ENCODE measurements at regions not wholly inside any gene's neighbourhood (a gene's known extent, or its start where the extent isn't known, plus 50 kb on each side); places are given as distances from the start of the nearest gene placed in this dataset.

GRCh38 chr2:11980809-11981208 is 234.4 kb downstream of the LPIN1 start:
- Histone ChIP-seq H3K4me1 (ENCODE audit: control insufficient read depth, insufficient read depth, low read length) (peaks cover 9% of the 10 kb centered on the region), H3K36me3 (ENCODE audit: control insufficient read depth, insufficient read depth, low read length) (no peaks in the 10 kb centered on the region), H3K9me3 (ENCODE audit: control insufficient read depth, insufficient read depth, low read depth, low read length) (0 out of 2 replicates have a peak, but pooled peaks cover 4% of the 10 kb centered on the region), H3K27me3 (ENCODE audit: control insufficient read depth, insufficient read depth, low read length) (no peaks in the 10 kb centered on the region), H3K9ac (ENCODE audit: low read length) (no peak overlapping the region), H3K27ac (ENCODE audit: low read depth, low read length) (no peak overlapping the region), H3K4me3 (ENCODE audit: low read depth, low read length) (no peak overlapping the region)

GRCh38 chr2:11983401-11983800 is 237.0 kb downstream of the LPIN1 start:
- Histone ChIP-seq H3K27ac (ENCODE audit: low read depth, low read length) (no peak overlapping the region), H3K9ac (ENCODE audit: low read length) (no peak overlapping the region), H3K4me1 (ENCODE audit: control insufficient read depth, insufficient read depth, low read length) (peaks cover 9% of the 10 kb centered on the region), H3K4me3 (ENCODE audit: low read depth, low read length) (no peak overlapping the region), H3K36me3 (ENCODE audit: control insufficient read depth, insufficient read depth, low read length) (no peaks in the 10 kb centered on the region), H3K27me3 (ENCODE audit: control insufficient read depth, insufficient read depth, low read length) (no peaks in the 10 kb centered on the region), H3K9me3 (ENCODE audit: control insufficient read depth, insufficient read depth, low read depth, low read length) (0 out of 2 replicates have a peak, but pooled peaks cover 4% of the 10 kb centered on the region)

GRCh38 chr2:11983870-11984269 is 237.4 kb downstream of the LPIN1 start:
- Histone ChIP-seq H3K4me1 (ENCODE audit: control insufficient read depth, insufficient read depth, low read length) (peaks cover 9% of the 10 kb centered on the region), H3K4me3 (ENCODE audit: low read depth, low read length) (no peak overlapping the region), H3K27ac (ENCODE audit: low read depth, low read length) (no peak overlapping the region)

DNA sequence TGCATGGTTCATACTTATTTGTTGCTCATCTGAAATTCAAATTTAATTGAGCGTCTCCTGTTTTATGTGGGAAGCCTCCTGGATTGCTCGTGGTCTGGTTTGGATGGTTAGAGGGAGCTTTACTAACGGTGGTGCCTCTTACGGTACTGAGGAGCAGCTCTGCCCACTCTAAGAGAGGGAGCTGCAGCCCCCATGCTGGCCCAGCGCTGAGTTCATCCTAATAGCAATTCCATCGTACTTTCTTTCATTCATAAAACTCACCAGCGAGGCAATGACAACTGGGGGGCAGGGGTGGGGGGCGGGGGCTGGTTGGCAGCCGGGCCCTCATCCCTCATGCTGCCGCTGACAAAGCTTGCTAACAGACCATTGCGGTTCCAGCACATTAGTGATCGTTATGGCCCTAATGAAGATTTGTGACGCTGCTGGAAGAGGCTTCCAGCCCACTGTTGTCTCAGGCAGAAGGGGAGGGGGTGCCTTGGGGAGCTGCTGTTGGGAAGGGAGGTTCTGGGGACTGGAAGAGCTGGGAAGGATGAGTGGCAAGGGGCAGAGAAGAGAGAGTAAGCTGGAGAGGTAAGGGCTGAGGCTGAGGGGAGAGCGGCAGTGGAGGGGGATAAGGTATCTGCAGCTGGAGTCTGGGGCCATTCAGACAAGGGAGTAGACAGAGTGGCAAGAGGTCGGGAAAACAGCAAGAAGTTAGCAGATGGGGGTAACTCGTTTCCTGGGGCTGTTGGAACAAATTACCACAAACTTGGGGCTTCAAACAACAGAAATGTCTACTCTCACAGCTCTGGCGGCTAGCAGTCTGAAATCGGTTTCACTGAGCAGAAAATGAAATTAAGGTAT is 238.1 kb downstream of the LPIN1 start:
- peaks cover 4% of the 10 kb centered on the region for H3K4me1 ChIP-seq (ENCODE audit: control insufficient read depth, insufficient read depth, low read length)
- H3K4me3 ChIP-seq (ENCODE audit: low read depth, low read length) = no peak overlapping the region
- no peak overlapping the region for H3K9ac ChIP-seq (ENCODE audit: low read length)

More at GRCh38 chr2:11983870-11984269, 237.4 kb downstream of the LPIN1 start:
- Histone ChIP-seq H3K36me3 (ENCODE audit: control insufficient read depth, insufficient read depth, low read length) (no peaks in the 10 kb centered on the region), H3K27me3 (ENCODE audit: control insufficient read depth, insufficient read depth, low read length) (no peaks in the 10 kb centered on the region), H3K9me3 (ENCODE audit: control insufficient read depth, insufficient read depth, low read depth, low read length) (0 out of 2 replicates have a peak, but pooled peaks cover 4% of the 10 kb centered on the region), H3K9ac (ENCODE audit: low read length) (no peak overlapping the region)

DNA sequence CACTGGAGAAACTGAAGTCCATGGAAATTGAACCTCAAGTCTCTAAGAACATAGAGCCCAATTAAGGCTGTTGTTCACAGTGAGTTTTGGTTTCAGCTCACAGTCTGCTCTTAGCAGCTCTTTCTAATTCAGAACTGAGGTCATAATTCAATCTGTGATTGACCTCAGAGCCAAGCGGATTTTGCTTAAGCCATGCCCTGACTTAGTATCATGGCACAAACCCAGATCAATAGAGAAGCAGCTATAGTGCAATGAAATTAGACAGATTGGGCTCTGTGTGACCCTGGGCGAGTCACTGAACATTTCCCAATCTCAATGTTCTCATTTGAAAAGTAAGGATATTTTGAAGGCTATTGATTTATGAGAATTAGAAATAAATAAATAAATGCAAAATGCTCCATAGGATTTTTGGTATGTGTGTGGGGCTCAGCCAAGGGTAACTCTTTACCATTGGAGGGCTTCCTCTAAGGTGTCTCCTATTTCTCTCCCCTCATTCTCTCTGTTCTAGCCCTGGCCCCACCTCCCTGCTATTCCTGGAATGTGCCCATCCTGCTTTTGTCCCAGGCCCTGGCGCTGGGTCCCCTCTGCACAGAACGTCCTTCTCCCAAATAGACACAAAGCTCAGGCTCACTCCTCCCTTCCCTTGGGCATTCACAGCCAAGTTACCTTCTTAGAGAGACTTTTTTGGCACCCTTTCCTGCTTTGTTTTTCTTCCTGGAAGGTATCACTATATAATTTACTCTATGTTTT is 239.6 kb downstream of the LPIN1 start:
- Histone ChIP-seq H3K36me3 (ENCODE audit: control insufficient read depth, insufficient read depth, low read length) (no peaks in the 10 kb centered on the region), H3K4me1 (ENCODE audit: control insufficient read depth, insufficient read depth, low read length) (no peaks in the 10 kb centered on the region), H3K27ac (ENCODE audit: low read depth, low read length) (no peak overlapping the region), H3K9me3 (ENCODE audit: control insufficient read depth, insufficient read depth, low read depth, low read length) (0 out of 2 replicates have a peak, but pooled peaks cover 4% of the 10 kb centered on the region), H3K9ac (ENCODE audit: low read length) (no peak overlapping the region), H3K4me3 (ENCODE audit: low read depth, low read length) (no peak overlapping the region), H3K27me3 (ENCODE audit: control insufficient read depth, insufficient read depth, low read length) (no peaks in the 10 kb centered on the region)

More for the DNA sequence above, 238.1 kb downstream of the LPIN1 start:
- Histone ChIP-seq H3K27me3 (ENCODE audit: control insufficient read depth, insufficient read depth, low read length) (no peaks in the 10 kb centered on the region), H3K27ac (ENCODE audit: low read depth, low read length) (no peak overlapping the region), H3K36me3 (ENCODE audit: control insufficient read depth, insufficient read depth, low read length) (no peaks in the 10 kb centered on the region), H3K9me3 (ENCODE audit: control insufficient read depth, insufficient read depth, low read depth, low read length) (0 out of 2 replicates have a peak, but pooled peaks cover 4% of the 10 kb centered on the region)

- Histone ChIP-seq H3K4me3 (ENCODE audit: low read depth, low read length) (no peak overlapping the region), H3K4me1 (ENCODE audit: control insufficient read depth, insufficient read depth, low read length) (no peaks in the 10 kb centered on the region), H3K36me3 (ENCODE audit: control insufficient read depth, insufficient read depth, low read length) (no peaks in the 10 kb centered on the region), H3K27ac (ENCODE audit: low read depth, low read length) (no peak overlapping the region), H3K9me3 (ENCODE audit: control insufficient read depth, insufficient read depth, low read depth, low read length) (0 out of 2 replicates have a peak, but pooled peaks cover 2% of the 10 kb centered on the region), H3K27me3 (ENCODE audit: control insufficient read depth, insufficient read depth, low read length) (no peaks in the 10 kb centered on the region), H3K9ac (ENCODE audit: low read length) (no peak overlapping the region)
Measured at GRCh38 chr2:11987151-11987550, 240.7 kb downstream of the LPIN1 start.

DNA sequence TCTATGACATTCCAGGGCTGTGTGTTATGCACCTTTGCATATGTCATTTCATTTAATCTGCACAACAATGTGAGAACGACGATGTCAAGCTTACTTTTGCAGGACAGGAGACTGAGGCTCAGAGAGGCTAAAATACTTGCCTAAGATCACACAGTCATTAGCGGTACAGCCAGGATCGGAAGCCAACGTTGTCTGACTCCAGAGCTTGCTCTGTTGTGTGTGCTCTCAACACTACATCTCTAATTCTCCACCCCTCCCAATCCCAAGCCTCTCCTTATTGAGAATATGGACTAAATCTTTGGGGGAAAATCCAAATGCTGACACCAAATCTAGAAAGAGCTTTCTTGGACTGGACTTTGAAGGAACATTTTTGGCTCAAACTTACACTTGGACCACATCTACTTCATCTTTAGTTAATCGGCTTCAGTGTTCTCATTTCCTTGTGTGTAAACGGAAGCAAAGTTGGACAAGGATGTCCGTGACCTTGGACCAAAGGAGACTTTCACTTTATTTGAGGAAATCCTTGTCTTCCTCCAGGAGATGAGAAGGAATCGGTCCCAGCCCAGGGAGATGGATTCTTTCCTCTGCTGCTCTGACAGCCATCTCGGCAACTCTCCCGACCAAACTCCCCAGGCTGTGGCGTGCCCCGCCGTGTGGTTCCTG is 242.4 kb downstream of the LPIN1 start:
- Histone ChIP-seq H3K27me3 (ENCODE audit: control insufficient read depth, insufficient read depth, low read length) (no peaks in the 10 kb centered on the region), H3K4me1 (ENCODE audit: control insufficient read depth, insufficient read depth, low read length) (no peaks in the 10 kb centered on the region), H3K27ac (ENCODE audit: low read depth, low read length) (no peak overlapping the region), H3K36me3 (ENCODE audit: control insufficient read depth, insufficient read depth, low read length) (no peaks in the 10 kb centered on the region), H3K9ac (ENCODE audit: low read length) (no peak overlapping the region), H3K9me3 (ENCODE audit: control insufficient read depth, insufficient read depth, low read depth, low read length) (no peaks in the 10 kb centered on the region), H3K4me3 (ENCODE audit: low read depth, low read length) (no peak overlapping the region)

GRCh38 chr2:11989354-11989703 is 242.9 kb downstream of the LPIN1 start:
- H3K4me3 ChIP-seq (ENCODE audit: low read depth, low read length) = no peak overlapping the region

DNA sequence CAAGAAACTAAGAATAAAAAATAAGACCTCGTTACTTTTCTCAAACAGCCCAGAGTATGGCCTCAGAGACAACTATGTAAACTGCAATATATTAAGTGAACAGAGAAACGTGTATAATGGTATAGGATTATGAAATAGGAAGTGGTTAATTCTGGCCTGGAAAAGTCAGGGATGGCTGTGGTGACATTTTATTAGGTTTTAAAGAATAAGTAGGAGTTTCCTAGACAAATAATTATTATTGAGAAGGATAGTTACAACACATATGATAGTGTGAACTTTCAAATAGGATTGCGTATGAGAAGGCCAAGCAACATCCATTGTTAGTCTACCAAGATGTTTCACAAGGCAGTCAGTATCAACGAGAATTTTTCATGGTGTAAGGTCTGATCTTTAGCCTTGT is 244.1 kb downstream of the LPIN1 start:
- Histone ChIP-seq H3K27me3 (ENCODE audit: control insufficient read depth, insufficient read depth, low read length) (no peaks in the 10 kb centered on the region), H3K36me3 (ENCODE audit: control insufficient read depth, insufficient read depth, low read length) (no peaks in the 10 kb centered on the region), H3K4me3 (ENCODE audit: low read depth, low read length) (no peak overlapping the region), H3K27ac (ENCODE audit: low read depth, low read length) (no peak overlapping the region), H3K4me1 (ENCODE audit: control insufficient read depth, insufficient read depth, low read length) (no peaks in the 10 kb centered on the region), H3K9me3 (ENCODE audit: control insufficient read depth, insufficient read depth, low read depth, low read length) (peaks cover 8% of the 10 kb centered on the region; the same call in 1 of the 2 replicates), H3K9ac (ENCODE audit: low read length) (no peak overlapping the region)

More at GRCh38 chr2:11989354-11989703, 242.9 kb downstream of the LPIN1 start:
- Histone ChIP-seq H3K4me1 (ENCODE audit: control insufficient read depth, insufficient read depth, low read length) (no peaks in the 10 kb centered on the region), H3K27me3 (ENCODE audit: control insufficient read depth, insufficient read depth, low read length) (no peaks in the 10 kb centered on the region), H3K9ac (ENCODE audit: low read length) (no peak overlapping the region), H3K27ac (ENCODE audit: low read depth, low read length) (no peak overlapping the region), H3K36me3 (ENCODE audit: control insufficient read depth, insufficient read depth, low read length) (no peaks in the 10 kb centered on the region), H3K9me3 (ENCODE audit: control insufficient read depth, insufficient read depth, low read depth, low read length) (0 out of 2 replicates have a peak, but pooled peaks cover under 1% of the 10 kb centered on the region)

DNA sequence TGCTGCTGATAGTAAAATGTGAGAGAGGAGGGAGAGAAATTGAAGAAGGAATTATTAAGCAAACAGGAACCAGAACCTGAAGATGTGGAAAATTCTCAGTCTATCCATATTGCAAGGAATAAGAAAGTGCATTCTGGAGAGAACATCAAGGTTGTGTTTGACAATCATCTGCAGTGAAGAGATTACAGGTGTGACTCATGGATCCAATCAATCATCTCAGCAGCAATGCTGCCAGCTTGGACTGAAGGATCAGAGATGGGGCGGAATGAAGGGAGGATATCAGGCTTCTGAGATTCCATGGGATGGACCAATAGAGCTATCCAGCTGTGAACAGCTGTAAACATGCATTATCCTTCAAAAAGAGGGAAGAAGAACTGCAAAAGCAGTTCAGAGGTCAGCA is 247.3 kb downstream of the LPIN1 start:
- Histone ChIP-seq H3K36me3 (ENCODE audit: control insufficient read depth, insufficient read depth, low read length) (no peaks in the 10 kb centered on the region), H3K4me1 (ENCODE audit: control insufficient read depth, insufficient read depth, low read length) (no peaks in the 10 kb centered on the region), H3K27me3 (ENCODE audit: control insufficient read depth, insufficient read depth, low read length) (no peaks in the 10 kb centered on the region), H3K9ac (ENCODE audit: low read length) (no peak overlapping the region), H3K27ac (ENCODE audit: low read depth, low read length) (no peak overlapping the region), H3K4me3 (ENCODE audit: low read depth, low read length) (no peak overlapping the region), H3K9me3 (ENCODE audit: control insufficient read depth, insufficient read depth, low read depth, low read length) (peaks cover 8% of the 10 kb centered on the region; the same call in 1 of the 2 replicates)
